HG03159 (cell line): ENCODE measurements at regions not wholly inside any gene's neighbourhood (a gene's known extent, or its start where the extent isn't known, plus 50 kb on each side); places are given as distances from the start of the nearest gene placed in this dataset.
"Not testable (repeated sequence)": the region's sequence is repeated elsewhere in the genome, so short reads cannot be mapped to it uniquely, and the experiment has no call there.

Experiments used
- ATAC-seq: cut with Tn5 transposase; IDR thresholded peaks from one replicate; pipeline ENCODE4 v1.9.1; 2021; ENCODE audit warnings: mild to moderate bottlenecking, moderate library complexity; ENCODE audit not compliant: unreplicated experiment

DNA sequence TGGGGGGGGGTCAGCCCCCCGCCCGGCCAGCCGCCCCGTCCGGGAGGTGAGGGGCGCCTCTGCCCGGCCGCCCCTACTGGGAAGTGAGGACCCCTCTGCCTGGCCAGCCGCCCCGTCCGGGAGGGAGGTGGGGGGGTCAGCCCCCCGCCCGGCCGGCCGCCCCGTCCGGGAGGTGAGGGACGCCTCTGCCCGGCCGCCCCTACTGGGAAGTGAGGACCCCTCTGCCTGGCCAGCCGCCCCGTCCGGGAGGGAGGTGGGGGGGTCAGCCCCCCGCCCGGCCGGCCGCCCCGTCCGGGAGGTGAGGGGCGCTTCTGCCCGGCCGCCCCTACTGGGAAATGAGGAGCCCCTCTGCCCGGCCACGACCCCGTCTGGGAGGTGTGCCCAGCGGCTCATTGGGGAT lies 210.7 kb upstream of the RPL34 start:
- ATAC-seq = not testable (repeated sequence)

DNA sequence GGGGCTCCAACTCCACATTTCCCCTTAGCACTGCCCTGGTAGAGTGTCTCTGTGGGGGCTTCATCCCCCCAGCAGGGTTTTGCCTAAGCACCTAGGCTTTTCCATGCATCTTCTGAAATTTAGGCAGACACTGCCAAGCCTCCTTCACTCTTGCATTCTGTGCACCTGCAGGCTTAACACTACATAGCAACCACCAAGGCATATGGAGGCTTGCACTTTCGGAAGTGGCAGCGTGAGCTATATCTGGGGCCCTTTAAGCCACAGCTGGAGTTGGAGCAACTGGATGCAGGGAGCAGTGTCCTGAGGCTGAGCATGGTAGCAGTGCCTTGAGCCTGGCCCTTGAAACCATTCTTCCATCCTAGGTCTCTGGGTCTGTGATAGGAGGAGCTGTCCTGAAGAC lies 214.8 kb upstream of the RPL34 start:
- ATAC-seq = no peak

DNA sequence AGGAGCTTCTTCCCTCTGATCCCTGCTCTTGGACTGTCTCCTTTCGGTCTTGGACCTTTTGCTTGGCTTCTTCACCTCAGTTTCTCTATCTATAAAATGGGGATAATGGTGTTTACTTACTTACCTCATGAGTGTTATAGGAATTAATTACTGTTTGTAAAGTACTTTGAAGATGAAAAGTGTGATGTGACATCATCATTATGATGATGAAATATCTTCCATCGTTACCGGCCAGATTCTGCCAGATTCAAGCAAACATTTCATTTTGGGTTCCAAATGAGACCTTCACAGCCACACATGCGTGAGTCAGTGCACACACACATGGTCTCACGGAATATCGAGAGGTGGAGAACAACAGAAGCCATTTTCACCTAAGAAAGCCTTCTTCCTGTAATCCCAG lies 220.1 kb upstream of the RPL34 start:
- no peak for ATAC-seq

DNA sequence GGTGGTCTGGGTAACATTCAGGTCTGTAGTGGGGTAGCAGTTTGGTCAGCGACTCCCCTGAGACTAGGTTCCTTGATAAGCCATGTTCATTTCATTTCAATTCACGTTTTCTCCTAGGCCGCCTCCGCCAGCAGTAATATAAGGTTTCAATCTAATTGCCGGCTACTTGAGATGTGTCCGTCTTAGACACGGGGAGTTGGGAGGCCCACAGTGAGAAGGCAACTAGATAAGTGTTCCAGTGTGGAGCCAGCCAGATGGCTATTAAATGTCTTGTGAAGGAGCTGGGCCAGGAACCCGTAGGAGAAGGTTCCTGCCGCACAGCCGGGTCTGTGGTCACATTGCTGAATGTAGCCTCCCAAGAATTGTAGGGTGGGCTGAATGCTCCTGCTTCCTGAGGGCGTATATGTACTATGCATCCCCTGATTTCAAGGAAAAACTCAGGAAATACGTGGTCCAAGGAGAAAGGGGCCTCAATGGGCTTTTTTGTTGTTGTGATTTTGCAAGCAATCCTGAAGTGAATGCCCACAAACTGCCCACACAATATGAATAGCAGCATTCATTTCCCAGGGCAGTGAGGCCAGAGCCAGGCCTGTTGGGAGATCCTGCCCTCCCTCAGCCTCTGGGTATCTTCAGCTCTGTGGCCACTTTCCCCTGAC lies 220.6 kb upstream of the RPL34 start:
- ATAC-seq = no peak

DNA sequence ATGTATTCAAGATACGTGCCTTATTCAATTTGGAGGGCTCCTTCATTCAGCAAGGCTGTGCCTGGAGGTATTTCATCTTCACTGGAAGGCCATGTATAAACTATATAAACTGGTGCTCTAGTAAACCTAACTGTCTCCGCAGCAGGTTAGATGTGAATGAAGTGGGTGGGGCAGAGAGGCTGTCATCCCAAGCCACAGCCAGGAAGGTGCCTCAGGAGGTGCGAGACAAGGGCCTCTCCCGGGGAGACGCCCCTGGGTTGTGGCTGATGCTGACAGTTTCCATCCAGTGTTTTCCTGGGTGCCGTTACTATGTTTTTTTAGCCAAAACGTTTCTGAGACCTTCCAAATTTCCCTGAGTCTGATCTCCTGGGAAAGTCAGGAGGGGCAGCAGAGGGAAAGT lies 221.5 kb upstream of the RPL34 start:
- ATAC-seq = no peak

DNA sequence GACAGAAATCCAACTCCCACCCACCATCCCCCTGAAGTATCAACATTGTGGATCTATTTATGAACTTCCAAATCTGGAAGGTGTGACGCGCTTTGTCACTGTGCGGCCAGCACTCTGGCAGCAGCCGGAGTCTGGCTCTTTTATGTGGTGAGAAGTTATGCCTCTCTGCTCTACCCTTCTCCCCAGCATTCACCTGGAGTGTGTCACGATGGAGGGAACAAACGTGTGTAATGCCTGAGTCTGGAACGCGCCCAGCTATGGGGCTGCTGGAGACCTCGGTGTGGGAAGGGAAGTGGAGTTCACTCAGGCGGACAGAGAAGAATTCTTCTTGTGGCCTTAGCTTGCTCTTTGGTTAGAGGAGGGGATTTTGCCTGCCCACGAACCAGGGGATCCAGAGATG lies 222.1 kb upstream of the RPL34 start:
- no peak for ATAC-seq

GRCh38 chr4:108397850-108398249 lies 222.5 kb upstream of the RPL34 start:
- ATAC-seq = no peak

GRCh38 chr4:108396900-108397497 lies 223.4 kb upstream of the RPL34 start:
- ATAC-seq = no peak

DNA sequence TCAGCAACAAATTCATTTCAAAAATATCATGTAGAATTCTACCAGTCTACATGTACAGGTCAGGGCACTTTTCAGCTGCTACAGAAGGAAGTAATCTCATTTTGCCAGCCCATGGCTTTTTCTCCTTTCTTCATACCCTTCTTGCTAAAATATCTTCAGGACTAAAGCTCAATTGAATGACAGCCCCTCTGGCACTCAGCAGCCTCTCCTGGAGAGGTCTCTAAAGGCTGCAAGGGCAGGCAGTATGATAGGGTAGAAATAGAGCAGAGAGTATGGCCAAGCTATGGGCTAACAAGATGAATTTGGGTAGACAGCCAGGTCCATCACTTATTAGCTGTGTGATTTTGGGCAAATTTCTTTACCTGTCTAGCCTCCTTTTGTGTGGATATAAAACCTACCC lies 224.6 kb upstream of the RPL34 start:
- no peak for ATAC-seq

- no peak for ATAC-seq
These were observed 225.2 kb upstream of the LEF1 start for GRCh38 chr4:108393890-108394472.

- no peak for ATAC-seq
These were observed 223.1 kb upstream of the LEF1 start for GRCh38 chr4:108391701-108392455.

GRCh38 chr4:108385076-108385475 lies 216.3 kb upstream of the LEF1 start:
- ATAC-seq = no peak

GRCh38 chr4:108384544-108384943 lies 215.8 kb upstream of the LEF1 start:
- ATAC-seq = no peak

DNA sequence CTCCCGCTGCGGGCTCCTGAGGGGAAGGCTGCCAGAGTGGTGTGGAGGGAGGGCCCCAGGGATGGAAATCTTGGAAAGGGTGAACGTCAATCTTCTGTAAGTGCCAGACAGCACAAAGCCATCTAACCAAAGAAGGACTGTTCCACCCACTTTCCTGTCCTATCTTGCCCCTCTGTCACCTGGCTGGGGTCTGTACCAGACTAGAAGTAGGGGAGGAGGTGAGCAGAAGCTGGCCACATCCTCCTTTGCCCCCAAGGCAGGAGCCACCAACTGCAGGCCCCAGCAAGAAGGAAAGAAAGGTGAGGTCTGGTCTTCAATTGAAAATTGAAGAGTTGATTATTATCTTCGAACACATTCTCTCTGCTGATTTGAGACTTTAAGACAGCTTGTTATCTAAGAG lies 214.4 kb upstream of the LEF1 start:
- no peak for ATAC-seq

DNA sequence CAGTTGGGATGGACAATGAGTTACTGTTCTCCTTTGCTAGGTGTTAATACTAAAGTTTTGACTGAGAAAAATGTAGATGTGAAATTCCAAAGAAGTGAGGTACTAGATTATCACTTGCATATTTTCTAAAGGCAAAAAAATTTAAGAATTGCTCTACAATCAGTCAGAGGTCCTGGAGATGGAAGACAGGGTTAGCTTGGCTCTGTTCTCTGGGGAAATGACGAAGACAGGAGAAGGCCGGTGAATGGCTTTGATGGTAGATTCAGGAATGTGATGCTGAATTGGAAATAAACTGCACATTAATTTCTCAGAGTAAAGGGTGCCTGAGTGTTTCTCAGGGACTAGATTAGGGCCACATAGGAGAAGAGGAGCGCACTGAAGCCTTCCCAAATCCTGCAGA lies 214.0 kb upstream of the LEF1 start:
- ATAC-seq = no peak

GRCh38 chr4:108378164-108378563 lies 209.4 kb upstream of the LEF1 start:
- ATAC-seq = no peak

GRCh38 chr4:108377021-108377420 lies 208.3 kb upstream of the LEF1 start:
- ATAC-seq = no peak

GRCh38 chr4:108375434-108375833 lies 206.7 kb upstream of the LEF1 start:
- no peak for ATAC-seq

DNA sequence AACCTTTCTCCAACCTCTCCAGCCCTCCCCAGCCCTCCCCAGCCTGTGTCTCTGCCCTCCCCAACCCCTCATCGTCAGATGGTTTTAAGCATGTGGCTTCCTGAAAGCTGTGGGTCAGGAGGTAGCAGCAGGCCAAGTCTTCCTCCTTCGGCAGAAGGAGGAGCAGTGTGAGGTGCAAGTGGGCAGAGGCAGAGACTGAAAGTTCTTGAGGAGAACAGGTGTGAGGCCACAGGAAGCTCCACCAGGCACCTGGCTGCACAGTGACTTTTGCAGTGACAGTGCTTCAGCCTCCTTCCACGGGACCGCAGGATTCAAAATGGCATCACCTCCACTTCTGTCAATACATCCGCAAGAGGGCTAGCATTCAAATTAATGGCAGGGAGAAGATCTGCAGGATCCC lies 203.9 kb upstream of the LEF1 start:
- ATAC-seq = no peak

GRCh38 chr4:108371282-108371681 lies 202.6 kb upstream of the LEF1 start:
- ATAC-seq = no peak

- no peak for ATAC-seq
These were observed 201.8 kb upstream of the LEF1 start for GRCh38 chr4:108370291-108371141.
